ENCODE measurements at regions not wholly inside any gene's neighbourhood (a gene's known extent, or its start where the extent isn't known, plus 50 kb on each side); places are given as distances from the start of the nearest gene placed in this dataset.

GRCh38 chr5:152804179-152804578 lies 399.1 kb upstream of the NMUR2 start:
- no peak for DNase-seq (ENCODE audit: low spot score)
- ChIA-PET CTCF (interaction anchor here (0.6 kb wide), 1 partner anchor 350 kb away, joined by 3 read pairs; no protein-coding TSS in a partner anchor), POLR2A (ENCODE audit: low non-redundant PET) (no interaction called here)
- TF ChIP-seq CTCF (conservative IDR thresholded peaks at IDR 0.05; ENCODE audit: low read depth) = no peak
- H3K27ac ChIP-seq = no peak overlapping the region

GRCh38 chr5:152811988-152812387 lies 406.9 kb upstream of the NMUR2 start:
- no peak for DNase-seq (ENCODE audit: low spot score)
- ChIA-PET POLR2A (ENCODE audit: low non-redundant PET) (no interaction called here), CTCF (no interaction called here)
- no peak for TF ChIP-seq CTCF (conservative IDR thresholded peaks at IDR 0.05; ENCODE audit: low read depth)
- no peak overlapping the region for H3K27ac ChIP-seq

GRCh38 chr5:152813526-152813925 lies 408.4 kb upstream of the NMUR2 start:
- POLR2A ChIA-PET (ENCODE audit: low non-redundant PET) = no interaction called here

GRCh38 chr5:152819891-152820290 lies 414.8 kb upstream of the NMUR2 start:
- TF ChIP-seq CTCF (conservative IDR thresholded peaks at IDR 0.05; ENCODE audit: low read depth) = no peak
- no peak for DNase-seq (ENCODE audit: low spot score)
- CTCF ChIA-PET = no interaction called here
- POLR2A ChIA-PET (ENCODE audit: low non-redundant PET) = no interaction called here
- no peak overlapping the region for H3K27ac ChIP-seq

More at GRCh38 chr5:152813526-152813925, 408.4 kb upstream of the NMUR2 start:
- no peak for DNase-seq (ENCODE audit: low spot score)
- CTCF ChIA-PET = interaction anchor here (0.6 kb wide), 1 partner anchor 280 kb away, joined by 3 read pairs; no protein-coding TSS in a partner anchor
- no peak for TF ChIP-seq CTCF (conservative IDR thresholded peaks at IDR 0.05; ENCODE audit: low read depth)
- no peak overlapping the region for H3K27ac ChIP-seq

GRCh38 chr5:152824316-152824715 lies 419.2 kb upstream of the NMUR2 start:
- TF ChIP-seq CTCF (conservative IDR thresholded peaks at IDR 0.05; ENCODE audit: low read depth) = no peak
- H3K27ac ChIP-seq = no peak overlapping the region
- DNase-seq (ENCODE audit: low spot score) = no peak
- CTCF ChIA-PET = interaction anchor here (1.2 kb wide), 1 partner anchor 324 kb away, joined by 4 read pairs; no protein-coding TSS in a partner anchor
- POLR2A ChIA-PET (ENCODE audit: low non-redundant PET) = no interaction called here

GRCh38 chr5:152838241-152838786 lies 433.2 kb upstream of the NMUR2 start:
- no peak for DNase-seq (ENCODE audit: low spot score)
- H3K27ac ChIP-seq = no peak overlapping the region
- no peak for TF ChIP-seq CTCF (conservative IDR thresholded peaks at IDR 0.05; ENCODE audit: low read depth)
- ChIA-PET POLR2A (ENCODE audit: low non-redundant PET) (no interaction called here), CTCF (no interaction called here)

Measured in RWPE1 (cell line).